NCI-H2029 treated with DMSO at 0.1 percent for 48 hours (cell line): ENCODE measurements at regions not wholly inside any gene's neighbourhood (a gene's known extent, or its start where the extent isn't known, plus 50 kb on each side); places are given as distances from the start of the nearest gene placed in this dataset.
"Not testable (repeated sequence)": the region's sequence is repeated elsewhere in the genome, so short reads cannot be mapped to it uniquely, and the experiment has no call there.

ENCODE experiments used
- DNase-seq: peaks from one replicate; lab custom pipeline; 2025; lab: John Stamatoyannopoulos, UW

GRCh38 chr5:25453500-25453899, 808.7 kb upstream of the CDH10 start:
- no peak for DNase-seq

GRCh38 chr5:25451294-25451693, 806.5 kb upstream of the CDH10 start:
- DNase-seq, result no peak

GRCh38 chr5:25448646-25449045, 803.9 kb upstream of the CDH10 start:
- DNase-seq, result no peak

GRCh38 chr5:25448190-25448621, 803.4 kb upstream of the CDH10 start:
- DNase-seq, result no peak

- DNase-seq, result not testable (repeated sequence)
Observed at GRCh38 chr5:25446061-25446420, 801.3 kb upstream of the CDH10 start.

- not testable (repeated sequence) for DNase-seq
Observed at GRCh38 chr5:25445381-25446060, 800.7 kb upstream of the CDH10 start.

GRCh38 chr5:25444697-25445096, 799.9 kb upstream of the CDH10 start:
- no peak for DNase-seq

GRCh38 chr5:25441810-25442209, 797.0 kb upstream of the CDH10 start:
- DNase-seq, result no peak

- DNase-seq, result no peak
Observed at GRCh38 chr5:25439025-25439424, 794.2 kb upstream of the CDH10 start.

GRCh38 chr5:25438375-25438774, 793.6 kb upstream of the CDH10 start:
- not testable (repeated sequence) for DNase-seq

GRCh38 chr5:25436452-25436851, 791.7 kb upstream of the CDH10 start:
- no peak for DNase-seq

- no peak for DNase-seq
Observed at GRCh38 chr5:25435882-25436281, 791.1 kb upstream of the CDH10 start.

- no peak for DNase-seq
Observed at GRCh38 chr5:25427240-25427639, 782.5 kb upstream of the CDH10 start.

GRCh38 chr5:25423271-25423670, 778.5 kb upstream of the CDH10 start:
- no peak for DNase-seq

- DNase-seq, result no peak
Observed at GRCh38 chr5:25419684-25420083, 774.9 kb upstream of the CDH10 start.

- no peak for DNase-seq
Observed at GRCh38 chr5:25418978-25419377, 774.2 kb upstream of the CDH10 start.

- DNase-seq, result no peak
Observed at GRCh38 chr5:25418319-25418859, 773.6 kb upstream of the CDH10 start.

GRCh38 chr5:25416960-25417359, 772.2 kb upstream of the CDH10 start:
- DNase-seq, result no peak

- DNase-seq, result no peak
Observed at GRCh38 chr5:25415970-25416369, 771.2 kb upstream of the CDH10 start.

GRCh38 chr5:25414742-25415141, 770.0 kb upstream of the CDH10 start:
- no peak for DNase-seq

GRCh38 chr5:25412116-25412661, 767.4 kb upstream of the CDH10 start:
- DNase-seq, result no peak

GRCh38 chr5:25407365-25407764, 762.6 kb upstream of the CDH10 start:
- DNase-seq, result not testable (repeated sequence)

- DNase-seq, result no peak
Observed at GRCh38 chr5:25405850-25406249, 761.1 kb upstream of the CDH10 start.
